B cell (primary cell): ENCODE measurements at regions not wholly inside any gene's neighbourhood (a gene's known extent, or its start where the extent isn't known, plus 50 kb on each side); places are given as distances from the start of the nearest gene placed in this dataset.

Experiments
- ATAC-seq: fragments of 200-7000 bp; cut with Tn5 transposase; one replicate; pipeline ENCODE4 v1.10.0; 2021; ENCODE audit warnings: low read depth, mild to moderate bottlenecking, moderate number of reproducible peaks, moderate library complexity
- CTCF ChIA-PET: fragments of 350-600 bp; sonication (Branson Sonifier 250); formaldehyde crosslinking; loops from one replicate; lab custom pipeline; 2021; ENCODE audit warnings: antibody characterized with exemption, inconsistent platforms; lab: Charles Lee
- POLR2A ChIA-PET: fragments of 350-600 bp; sonication (Branson Sonifier 250); formaldehyde crosslinking; loops from one replicate; lab custom pipeline; 2021; ENCODE audit warnings: antibody characterized with exemption; lab: Charles Lee
- DNase-seq: peaks from one replicate; pipeline ENCODE4 v3.0.0; 2013
- H2AFZ ChIP-seq: 2 replicates; pipeline ENCODE4 v1.6.1; 2012; ENCODE audit warnings: mild to moderate bottlenecking, low read depth, low read length; ENCODE audit not compliant: insufficient read depth, poor library complexity, severe bottlenecking
- H3K27ac ChIP-seq, 2 donors: 1 replicate in 1 of 2; 2 replicates in 1 of 2; pipeline ENCODE4 v1.5.1; 2012 to 2013; ENCODE audit warnings: low read length in 2 of 2, mild to moderate bottlenecking in 2 of 2, moderate library complexity in 1 of 2
- H3K27me3 ChIP-seq, 4 experiments: fragments of 200-600 bp in 1 of 4; sonication (generic) in 1 of 4; replicated peaks in 1 of 4; 1 replicate in 2 of 4; 2 replicates in 2 of 4; pipeline versions ENCODE4 v1.6.1 to v1.7.0; 2013 to 2016; ENCODE audit warnings: low read length in 3 of 4, mild to moderate bottlenecking in 2 of 4, mixed read lengths in 1 of 4, moderate library complexity in 1 of 4; ENCODE audit not compliant: insufficient read depth in 4 of 4, control insufficient read depth in 3 of 4; ENCODE audit errors: control extremely low read depth in 1 of 4
- H3K36me3 ChIP-seq, 2 experiments: replicated peaks in 1 of 2; 1 replicate in 1 of 2; 2 replicates in 1 of 2; pipeline versions ENCODE4 v1.6.1 to v1.7.1; 2013; ENCODE audit warnings: low read length in 1 of 2; ENCODE audit not compliant: insufficient read depth in 2 of 2, control insufficient read depth in 1 of 2; ENCODE audit errors: control extremely low read depth in 1 of 2, extremely low read depth in 1 of 2
- H3K4me1 ChIP-seq, 2 donors: fragments of 200-600 bp in 1 of 2; sonication (generic) in 1 of 2; 1 replicate in 1 of 2; 2 replicates in 1 of 2; pipeline versions ENCODE4 v1.5.1 to v1.6.1; 2013 to 2017; ENCODE audit warnings: low read length in 2 of 2; ENCODE audit not compliant: control insufficient read depth in 2 of 2, insufficient read depth in 2 of 2
- H3K4me2 ChIP-seq: replicated peaks from 2 replicates; pipeline ENCODE3; 2012; ENCODE audit warnings: mild to moderate bottlenecking, low read depth, low read length; ENCODE audit not compliant: poor library complexity, severe bottlenecking
- H3K4me3 ChIP-seq, 5 experiments: fragments of 200-600 bp in 1 of 5; sonication (generic) in 1 of 5; 1 replicate in 3 of 5; 2 replicates in 2 of 5; pipeline versions ENCODE4 v1.5.1 to v1.7.0; 2011 to 2016; ENCODE audit warnings: low read length in 4 of 5, mild to moderate bottlenecking in 4 of 5, low read depth in 2 of 5, control low read depth in 1 of 5, moderate library complexity in 1 of 5; ENCODE audit not compliant: insufficient read depth in 1 of 5; ENCODE audit errors: control extremely low read depth in 1 of 5, extremely low read depth in 1 of 5
- H3K79me2 ChIP-seq: fragments of 200-600 bp; sonication (generic); one replicate; pipeline ENCODE4 v1.6.0; 2016; ENCODE audit warnings: low read length; ENCODE audit not compliant: control insufficient read depth, insufficient read depth
- H3K9ac ChIP-seq: fragments of 200-600 bp; sonication (generic); 2 replicates; pipeline ENCODE4 v1.6.1; 2017; ENCODE audit warnings: mild to moderate bottlenecking, low read length, moderate library complexity
- H3K9me3 ChIP-seq, 3 donors: one replicate each; pipeline versions ENCODE4 v1.6.1 to v1.7.1; 2013; ENCODE audit warnings: low read length in 2 of 3; ENCODE audit not compliant: control insufficient read depth in 2 of 3, insufficient read depth in 1 of 3; ENCODE audit errors: control extremely low read depth in 1 of 3
- H4K20me1 ChIP-seq: 2 replicates; pipeline ENCODE4 v1.6.0; 2012; ENCODE audit warnings: mild to moderate bottlenecking, low read length; ENCODE audit not compliant: insufficient read depth, control insufficient read depth, poor library complexity, severe bottlenecking
- H3K27ac Mint-ChIP-seq: one replicate; pipeline ENCODE4 v1.8.0; 2021; ENCODE audit warnings: mixed read lengths
- H3K27me3 Mint-ChIP-seq: one replicate; pipeline ENCODE4 v1.8.0; 2021; ENCODE audit warnings: mixed read lengths
- H3K4me1 Mint-ChIP-seq: one replicate; pipeline ENCODE4 v1.8.0; 2021; ENCODE audit warnings: mixed read lengths
- H3K4me3 Mint-ChIP-seq: one replicate; pipeline ENCODE4 v1.8.0; 2021; ENCODE audit warnings: mixed read lengths
- H3K9me3 Mint-ChIP-seq: one replicate; pipeline ENCODE4 v1.8.0; 2022; ENCODE audit warnings: mixed read lengths; ENCODE audit not compliant: insufficient read depth
- EZH2 ChIP-seq: IDR thresholded peaks from 2 replicates; pipeline ENCODE4 v1.6.1; 2012; ENCODE audit warnings: borderline replicate concordance, low read depth, mild to moderate bottlenecking, moderate library complexity, low read length; ENCODE audit not compliant: insufficient read depth, poor library complexity, severe bottlenecking
- WGBS: methylation state at CpG from one replicate; pipeline ENCODE4 v1.1.5; 2013; ENCODE audit warnings: missing lambda C conversion rate; ENCODE audit not compliant: insufficient coverage; 5-methylcytosine and 5-hydroxymethylcytosine counted together
- intact Hi-C: fragments of 100-400 bp; cut with micrococcal nuclease; formaldehyde crosslinking; loops from one replicate; pipeline ENCODE4 v1.10.0; 2022
- TF ChIP-seq, protein P1 (sequence below): fragments of 200-600 bp; IDR thresholded peaks from one replicate; pipeline ENCODE4 v1.8.0; 2022; ENCODE audit warnings: antibody characterized with exemption, mild to moderate bottlenecking

DNA sequence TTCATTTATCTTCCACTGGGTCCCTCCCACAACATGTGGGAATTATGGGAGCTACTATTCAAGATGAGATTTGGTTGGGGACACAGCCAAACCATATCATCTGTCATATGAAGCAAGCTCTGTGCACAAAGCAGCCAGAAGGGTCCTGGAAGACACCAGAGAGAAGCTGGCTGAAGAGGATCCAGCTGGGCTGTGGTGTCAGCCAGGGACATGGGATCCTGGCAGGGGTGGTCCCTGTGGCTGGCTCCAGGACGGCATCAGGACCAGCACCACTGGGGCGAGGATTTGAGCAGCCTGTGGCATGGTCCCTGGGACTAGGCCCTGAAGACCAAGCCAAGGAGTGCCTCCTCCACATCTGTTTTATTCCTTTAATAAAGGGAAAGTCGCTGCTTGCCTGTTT is 84.8 kb upstream of the HDAC4 start:
- no peaks in the 10 kb centered on the region for H3K4me1 ChIP-seq
- H3K4me3 ChIP-seq = no peak overlapping the region
- intact Hi-C loops = no loop called here
- no CpG with 5 or more reads among the region's 3 CpGs for WGBS
- no peaks in the 10 kb centered on the region for H3K79me2 ChIP-seq
- Mint-ChIP-seq H3K9me3 (no peaks in the 10 kb centered on the region), H3K4me1 (no peaks in the 10 kb centered on the region), H3K4me3 (no peak overlapping the region), H3K27me3 (peaks cover 12% of the 10 kb centered on the region), H3K27ac (no peak overlapping the region)
- TF ChIP-seq EZH2 = no peak
- TF ChIP-seq, protein P1, sequence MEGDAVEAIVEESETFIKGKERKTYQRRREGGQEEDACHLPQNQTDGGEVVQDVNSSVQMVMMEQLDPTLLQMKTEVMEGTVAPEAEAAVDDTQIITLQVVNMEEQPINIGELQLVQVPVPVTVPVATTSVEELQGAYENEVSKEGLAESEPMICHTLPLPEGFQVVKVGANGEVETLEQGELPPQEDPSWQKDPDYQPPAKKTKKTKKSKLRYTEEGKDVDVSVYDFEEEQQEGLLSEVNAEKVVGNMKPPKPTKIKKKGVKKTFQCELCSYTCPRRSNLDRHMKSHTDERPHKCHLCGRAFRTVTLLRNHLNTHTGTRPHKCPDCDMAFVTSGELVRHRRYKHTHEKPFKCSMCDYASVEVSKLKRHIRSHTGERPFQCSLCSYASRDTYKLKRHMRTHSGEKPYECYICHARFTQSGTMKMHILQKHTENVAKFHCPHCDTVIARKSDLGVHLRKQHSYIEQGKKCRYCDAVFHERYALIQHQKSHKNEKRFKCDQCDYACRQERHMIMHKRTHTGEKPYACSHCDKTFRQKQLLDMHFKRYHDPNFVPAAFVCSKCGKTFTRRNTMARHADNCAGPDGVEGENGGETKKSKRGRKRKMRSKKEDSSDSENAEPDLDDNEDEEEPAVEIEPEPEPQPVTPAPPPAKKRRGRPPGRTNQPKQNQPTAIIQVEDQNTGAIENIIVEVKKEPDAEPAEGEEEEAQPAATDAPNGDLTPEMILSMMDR = no peak
- H3K9me3 ChIP-seq = no peaks in the 10 kb centered on the region
- H3K9ac ChIP-seq = no peak overlapping the region
- ChIA-PET POLR2A (no interaction called here), CTCF (no interaction called here)
- H3K36me3 ChIP-seq = no peaks in the 10 kb centered on the region
- ATAC-seq (no peak), DNase-seq (no peak)
- no peaks in the 10 kb centered on the region for H4K20me1 ChIP-seq
- H3K27me3 ChIP-seq = peaks cover 0 to 5% (median 0%) of the 10 kb centered on the region in 4 experiments
- no peak overlapping the region for H3K4me2 ChIP-seq
- no peak overlapping the region for H2AFZ ChIP-seq
- no peak overlapping the region for H3K27ac ChIP-seq

DNA sequence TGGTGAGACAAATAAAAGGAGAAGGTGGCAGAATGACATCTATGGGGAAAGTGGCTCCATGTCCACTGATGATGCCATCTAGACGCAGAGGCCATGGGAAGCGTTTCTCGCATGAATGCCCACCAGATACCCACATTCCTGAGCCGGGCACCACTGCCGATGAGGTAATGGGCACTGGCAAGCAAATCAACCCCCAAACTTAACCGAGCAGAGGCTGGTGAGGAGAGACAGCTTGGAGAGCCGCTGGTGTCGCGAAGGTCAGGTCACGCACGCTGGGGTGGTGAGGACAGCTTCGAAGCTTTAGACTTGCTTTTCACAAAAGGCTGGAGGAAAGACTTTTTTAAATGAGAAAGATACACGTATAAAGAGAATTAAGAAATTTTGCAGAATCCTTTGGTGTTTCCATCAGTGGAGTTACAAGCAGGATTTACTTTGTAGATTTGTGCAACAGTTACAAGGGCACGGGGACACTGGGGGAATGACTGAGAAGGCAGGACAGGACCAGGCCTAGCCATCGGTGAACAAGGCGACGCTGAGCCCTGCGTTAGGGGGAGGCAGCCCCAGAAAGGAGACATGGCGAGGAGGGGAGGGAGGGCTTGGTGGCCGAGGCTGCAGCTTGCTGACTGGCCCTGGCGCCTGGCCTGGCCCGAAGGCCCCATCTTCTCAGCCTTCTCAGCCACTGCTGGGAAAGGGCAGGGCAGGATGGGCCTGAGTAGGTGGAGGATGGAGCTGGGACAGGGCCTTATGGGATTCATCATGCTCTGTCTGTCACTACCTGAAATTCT is 83.9 kb upstream of the HDAC4 start:
- Histone ChIP-seq H3K4me3 (no peak overlapping the region), H3K9ac (no peak overlapping the region), H3K4me1 (no peaks in the 10 kb centered on the region), H4K20me1 (no peaks in the 10 kb centered on the region), H2AFZ (no peak overlapping the region), H3K27ac (no peak overlapping the region), H3K27me3 (peaks cover 0 to 3% (median 0%) of the 10 kb centered on the region in 4 experiments), H3K79me2 (no peaks in the 10 kb centered on the region), H3K36me3 (no peaks in the 10 kb centered on the region), H3K4me2 (no peak overlapping the region), H3K9me3 (no peaks in the 10 kb centered on the region)
- Mint-ChIP-seq H3K4me3 (no peak overlapping the region), H3K27me3 (peaks cover 5% of the 10 kb centered on the region), H3K9me3 (no peaks in the 10 kb centered on the region), H3K27ac (no peak overlapping the region), H3K4me1 (no peaks in the 10 kb centered on the region)
- intact Hi-C loops = no loop called here
- POLR2A ChIA-PET = no interaction called here
- ATAC-seq (no peak), DNase-seq (no peak)
- 87% methylated on average over 20 of the region's 22 CpGs for WGBS
- CTCF ChIA-PET = no interaction called here
- TF ChIP-seq, protein P1 = no peak
- TF ChIP-seq EZH2 = no peak
